HFF-Myc (cell line): ENCODE measurements at regions not wholly inside any gene's neighbourhood (a gene's known extent, or its start where the extent isn't known, plus 50 kb on each side); places are given as distances from the start of the nearest gene placed in this dataset.

Experiments used
- DNase-seq: peaks from one replicate; pipeline ENCODE4 v3.0.0-alpha.2; 2011; ENCODE audit warnings: low read depth; ENCODE audit errors: extremely low read depth
- H3K4me3 ChIP-seq: replicated peaks from 2 replicates; pipeline ENCODE4 v1.5.1; 2011; ENCODE audit warnings: low read depth, mild to moderate bottlenecking, control low read depth, low read length
- TF ChIP-seq, protein P1 (sequence below): IDR thresholded peaks from 2 replicates; pipeline ENCODE4 v1.5.1; 2012; ENCODE audit warnings: mild to moderate bottlenecking, low read depth, low read length, control low read depth; ENCODE audit errors: missing control alignments

DNA sequence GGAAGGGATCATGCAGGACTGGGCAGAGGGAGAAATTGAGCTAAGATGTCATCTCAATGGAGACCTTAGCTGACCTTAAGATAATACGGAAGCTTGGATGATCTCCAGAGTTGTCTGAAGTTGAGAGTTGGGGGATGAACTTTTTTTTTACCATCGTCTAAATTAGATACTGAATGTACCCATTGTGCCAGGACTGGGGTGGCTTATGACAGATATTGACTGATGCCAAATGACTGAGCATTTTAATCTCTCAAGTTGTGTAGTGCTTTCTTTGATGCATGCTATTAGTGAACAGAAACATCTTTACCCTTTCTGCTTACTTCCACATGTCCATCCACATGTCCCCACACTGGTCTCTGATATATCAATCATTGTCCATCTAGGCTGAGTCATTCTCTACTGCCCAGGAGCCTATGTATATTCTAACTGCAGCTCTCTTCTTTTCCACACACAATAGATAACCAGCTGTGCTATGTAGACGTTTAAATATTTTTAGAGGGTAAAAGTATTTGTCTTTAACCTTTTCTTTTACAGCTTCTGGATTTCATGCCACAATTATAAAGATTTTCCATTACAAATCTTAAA lies 60.2 kb upstream of the ZKSCAN2 start:
- no peak overlapping the region for H3K4me3 ChIP-seq
- TF ChIP-seq, protein P1, sequence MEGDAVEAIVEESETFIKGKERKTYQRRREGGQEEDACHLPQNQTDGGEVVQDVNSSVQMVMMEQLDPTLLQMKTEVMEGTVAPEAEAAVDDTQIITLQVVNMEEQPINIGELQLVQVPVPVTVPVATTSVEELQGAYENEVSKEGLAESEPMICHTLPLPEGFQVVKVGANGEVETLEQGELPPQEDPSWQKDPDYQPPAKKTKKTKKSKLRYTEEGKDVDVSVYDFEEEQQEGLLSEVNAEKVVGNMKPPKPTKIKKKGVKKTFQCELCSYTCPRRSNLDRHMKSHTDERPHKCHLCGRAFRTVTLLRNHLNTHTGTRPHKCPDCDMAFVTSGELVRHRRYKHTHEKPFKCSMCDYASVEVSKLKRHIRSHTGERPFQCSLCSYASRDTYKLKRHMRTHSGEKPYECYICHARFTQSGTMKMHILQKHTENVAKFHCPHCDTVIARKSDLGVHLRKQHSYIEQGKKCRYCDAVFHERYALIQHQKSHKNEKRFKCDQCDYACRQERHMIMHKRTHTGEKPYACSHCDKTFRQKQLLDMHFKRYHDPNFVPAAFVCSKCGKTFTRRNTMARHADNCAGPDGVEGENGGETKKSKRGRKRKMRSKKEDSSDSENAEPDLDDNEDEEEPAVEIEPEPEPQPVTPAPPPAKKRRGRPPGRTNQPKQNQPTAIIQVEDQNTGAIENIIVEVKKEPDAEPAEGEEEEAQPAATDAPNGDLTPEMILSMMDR = no peak
- no peak for DNase-seq

DNA sequence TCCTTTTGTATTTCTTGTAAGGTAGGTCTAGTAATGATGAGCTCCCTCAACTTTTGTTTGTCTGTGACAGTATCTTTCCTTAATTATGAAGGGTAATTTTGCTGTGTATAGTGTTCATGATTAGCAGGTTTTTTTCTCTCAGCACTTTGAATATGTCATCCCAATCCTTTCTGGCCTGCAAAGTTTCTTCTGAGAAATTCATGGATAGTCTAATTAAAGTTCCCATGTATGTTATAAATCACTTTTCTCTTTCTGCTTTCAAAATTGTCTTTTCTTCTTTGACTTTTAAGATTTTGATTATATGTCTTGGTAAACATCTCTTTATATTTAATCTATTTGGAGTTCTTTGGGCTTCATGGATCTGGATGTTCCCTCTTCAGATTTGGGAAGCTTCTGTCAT lies 54.3 kb upstream of the ZKSCAN2 start:
- TF ChIP-seq, protein P1 = no peak
- DNase-seq = no peak
- H3K4me3 ChIP-seq = no peak overlapping the region

DNA sequence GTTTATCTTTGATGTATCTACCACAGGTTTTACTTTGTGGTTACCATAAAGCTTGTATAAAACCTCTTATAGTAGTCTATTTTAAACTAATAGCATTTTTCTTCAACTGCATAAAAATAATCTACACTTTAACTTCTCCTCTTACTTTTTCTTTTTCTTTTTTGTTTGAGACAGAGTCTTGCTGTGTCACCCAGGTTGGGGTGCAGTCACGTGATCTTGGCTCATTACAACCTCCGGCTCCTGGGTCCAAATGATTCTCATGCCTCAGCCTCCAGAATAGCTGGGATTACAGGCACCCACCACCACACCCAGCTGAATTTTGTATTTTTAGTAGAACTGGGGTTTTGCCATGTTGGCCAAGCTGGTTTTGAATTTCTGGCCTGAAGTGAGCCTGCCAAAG lies 53.4 kb upstream of the ZKSCAN2 start:
- DNase-seq = no peak
- H3K4me3 ChIP-seq = no peak overlapping the region
- TF ChIP-seq, protein P1 = no peak
